Gastroesophageal sphincter (tissue), 3 donors: ENCODE measurements at regions not wholly inside any gene's neighbourhood (a gene's known extent, or its start where the extent isn't known, plus 50 kb on each side); places are given as distances from the start of the nearest gene placed in this dataset.

ENCODE experiments used
- POLR2A ChIP-seq, 2 donors: fragments of 450-650 bp; IDR thresholded peaks; one replicate each; pipeline ENCODE4 v1.6.1; 2017; ENCODE audit warnings: antibody characterized with exemption in 2 of 2, mild to moderate bottlenecking in 2 of 2, moderate library complexity in 1 of 2
- TF ChIP-seq, protein P1 (sequence below), 4 experiments: fragments of 200-600 bp in 2 of 4; fragments of 450-650 bp in 2 of 4; sonication (generic) in 1 of 4; IDR thresholded peaks; one replicate each; pipeline ENCODE4 v1.5.1; 2017 to 2019; ENCODE audit warnings: antibody characterized with exemption in 4 of 4, mild to moderate bottlenecking in 2 of 4, moderate library complexity in 2 of 4

DNA sequence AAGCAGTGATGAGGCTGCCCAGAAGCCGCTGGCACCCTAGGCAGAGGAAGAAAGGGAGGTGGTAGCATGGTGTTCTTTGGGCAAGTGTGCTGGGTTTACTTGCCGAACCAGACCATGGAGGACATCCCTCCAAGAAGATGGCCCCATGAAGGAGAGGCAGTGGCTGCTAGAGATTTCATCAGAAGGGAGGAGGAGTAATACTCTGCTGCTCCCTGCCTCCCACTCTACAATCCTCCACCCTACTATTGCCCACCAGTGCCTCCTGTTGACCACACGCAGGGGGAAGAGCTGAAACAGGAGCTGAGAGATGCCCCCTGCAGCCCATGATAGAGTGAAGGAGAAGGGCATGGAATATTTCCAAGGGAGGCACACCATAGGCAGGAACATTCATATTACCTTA is 51.0 kb upstream of the PRSS23 start:
- TF ChIP-seq, protein P1, sequence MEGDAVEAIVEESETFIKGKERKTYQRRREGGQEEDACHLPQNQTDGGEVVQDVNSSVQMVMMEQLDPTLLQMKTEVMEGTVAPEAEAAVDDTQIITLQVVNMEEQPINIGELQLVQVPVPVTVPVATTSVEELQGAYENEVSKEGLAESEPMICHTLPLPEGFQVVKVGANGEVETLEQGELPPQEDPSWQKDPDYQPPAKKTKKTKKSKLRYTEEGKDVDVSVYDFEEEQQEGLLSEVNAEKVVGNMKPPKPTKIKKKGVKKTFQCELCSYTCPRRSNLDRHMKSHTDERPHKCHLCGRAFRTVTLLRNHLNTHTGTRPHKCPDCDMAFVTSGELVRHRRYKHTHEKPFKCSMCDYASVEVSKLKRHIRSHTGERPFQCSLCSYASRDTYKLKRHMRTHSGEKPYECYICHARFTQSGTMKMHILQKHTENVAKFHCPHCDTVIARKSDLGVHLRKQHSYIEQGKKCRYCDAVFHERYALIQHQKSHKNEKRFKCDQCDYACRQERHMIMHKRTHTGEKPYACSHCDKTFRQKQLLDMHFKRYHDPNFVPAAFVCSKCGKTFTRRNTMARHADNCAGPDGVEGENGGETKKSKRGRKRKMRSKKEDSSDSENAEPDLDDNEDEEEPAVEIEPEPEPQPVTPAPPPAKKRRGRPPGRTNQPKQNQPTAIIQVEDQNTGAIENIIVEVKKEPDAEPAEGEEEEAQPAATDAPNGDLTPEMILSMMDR (IDR thresholded peaks at IDR 0.05) = no peak
- no peak for TF ChIP-seq POLR2A (IDR thresholded peaks at IDR 0.05)
